HG03097 (cell line): ENCODE measurements at regions not wholly inside any gene's neighbourhood (a gene's known extent, or its start where the extent isn't known, plus 50 kb on each side); places are given as distances from the start of the nearest gene placed in this dataset.
"Not testable (repeated sequence)": the region's sequence is repeated elsewhere in the genome, so short reads cannot be mapped to it uniquely, and the experiment has no call there.

Experiments
- ATAC-seq: cut with Tn5 transposase; IDR thresholded peaks from one replicate; pipeline ENCODE4 v1.9.1; 2021; ENCODE audit not compliant: unreplicated experiment, low FRiP score

- no peak for ATAC-seq
Measured at GRCh38 chr6:15748341-15748740, 85.5 kb upstream of the DTNBP1 start.

- ATAC-seq, result no peak
Measured at GRCh38 chr6:15747354-15747883, 84.6 kb upstream of the DTNBP1 start.

GRCh38 chr6:15745781-15746180 is 83.0 kb upstream of the DTNBP1 start:
- ATAC-seq, result no peak

GRCh38 chr6:15744818-15745402 is 82.1 kb upstream of the DTNBP1 start:
- ATAC-seq, result no peak

GRCh38 chr6:15742013-15742412 is 79.2 kb upstream of the DTNBP1 start:
- not testable (repeated sequence) for ATAC-seq

- no peak for ATAC-seq
Measured at GRCh38 chr6:15741405-15741804, 78.6 kb upstream of the DTNBP1 start.

- no peak for ATAC-seq
Measured at GRCh38 chr6:15739867-15740266, 77.0 kb upstream of the DTNBP1 start.

GRCh38 chr6:15739353-15739752 is 76.5 kb upstream of the DTNBP1 start:
- ATAC-seq, result no peak

GRCh38 chr6:15738195-15738594 is 75.4 kb upstream of the DTNBP1 start:
- ATAC-seq, result not testable (repeated sequence)

GRCh38 chr6:15736297-15736696 is 73.5 kb upstream of the DTNBP1 start:
- no peak for ATAC-seq

- ATAC-seq, result no peak
Measured at GRCh38 chr6:15735567-15736265, 72.9 kb upstream of the DTNBP1 start.

- no peak for ATAC-seq
Measured at GRCh38 chr6:15734118-15734897, 71.5 kb upstream of the DTNBP1 start.

- no peak for ATAC-seq
Measured at GRCh38 chr6:15730922-15731321, 68.1 kb upstream of the DTNBP1 start.

GRCh38 chr6:15730442-15730841 is 67.6 kb upstream of the DTNBP1 start:
- no peak for ATAC-seq

- ATAC-seq, result no peak
Measured at GRCh38 chr6:15722731-15723130, 59.9 kb upstream of the DTNBP1 start.

GRCh38 chr6:15716889-15717288 is 54.1 kb upstream of the DTNBP1 start:
- no peak for ATAC-seq

GRCh38 chr6:15715851-15716250 is 53.0 kb upstream of the DTNBP1 start:
- no peak for ATAC-seq

GRCh38 chr6:15715060-15715459 is 52.2 kb upstream of the DTNBP1 start:
- ATAC-seq, result no peak

- no peak for ATAC-seq
Measured at GRCh38 chr6:15714658-15715057, 51.8 kb upstream of the DTNBP1 start.

GRCh38 chr6:15713325-15713724 is 50.5 kb upstream of the DTNBP1 start:
- no peak for ATAC-seq

GRCh38 chr6:15712797-15713196 is 50.0 kb upstream of the DTNBP1 start:
- no peak for ATAC-seq
